C4-2B (cell line): ENCODE measurements at regions not wholly inside any gene's neighbourhood (a gene's known extent, or its start where the extent isn't known, plus 50 kb on each side); places are given as distances from the start of the nearest gene placed in this dataset.
"Not testable (repeated sequence)": the region's sequence is repeated elsewhere in the genome, so short reads cannot be mapped to it uniquely, and the experiment has no call there.

Experiments
- H3K27ac ChIP-seq: fragments of 450-650 bp; 2 replicates; pipeline ENCODE4 v1.5.1; 2017
- ZFX ChIP-seq: fragments of 450-650 bp; IDR thresholded peaks from 2 replicates; pipeline ENCODE4 v1.6.1; 2017
- TF ChIP-seq, protein P1 (sequence below): fragments of 450-650 bp; conservative IDR thresholded peaks from 2 replicates; pipeline ENCODE4 v1.5.1; 2017; ENCODE audit warnings: mild to moderate bottlenecking

- no peak for TF ChIP-seq ZFX
- TF ChIP-seq, protein P1, sequence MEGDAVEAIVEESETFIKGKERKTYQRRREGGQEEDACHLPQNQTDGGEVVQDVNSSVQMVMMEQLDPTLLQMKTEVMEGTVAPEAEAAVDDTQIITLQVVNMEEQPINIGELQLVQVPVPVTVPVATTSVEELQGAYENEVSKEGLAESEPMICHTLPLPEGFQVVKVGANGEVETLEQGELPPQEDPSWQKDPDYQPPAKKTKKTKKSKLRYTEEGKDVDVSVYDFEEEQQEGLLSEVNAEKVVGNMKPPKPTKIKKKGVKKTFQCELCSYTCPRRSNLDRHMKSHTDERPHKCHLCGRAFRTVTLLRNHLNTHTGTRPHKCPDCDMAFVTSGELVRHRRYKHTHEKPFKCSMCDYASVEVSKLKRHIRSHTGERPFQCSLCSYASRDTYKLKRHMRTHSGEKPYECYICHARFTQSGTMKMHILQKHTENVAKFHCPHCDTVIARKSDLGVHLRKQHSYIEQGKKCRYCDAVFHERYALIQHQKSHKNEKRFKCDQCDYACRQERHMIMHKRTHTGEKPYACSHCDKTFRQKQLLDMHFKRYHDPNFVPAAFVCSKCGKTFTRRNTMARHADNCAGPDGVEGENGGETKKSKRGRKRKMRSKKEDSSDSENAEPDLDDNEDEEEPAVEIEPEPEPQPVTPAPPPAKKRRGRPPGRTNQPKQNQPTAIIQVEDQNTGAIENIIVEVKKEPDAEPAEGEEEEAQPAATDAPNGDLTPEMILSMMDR: no peak
- no peak overlapping the region for H3K27ac ChIP-seq
These were observed 147.8 kb downstream of the DEFB131A start for GRCh38 chr4:9592010-9592409.

GRCh38 chr4:9594948-9595347 is 150.7 kb downstream of the DEFB131A start:
- TF ChIP-seq ZFX: no peak
- TF ChIP-seq, protein P1: no peak
- H3K27ac ChIP-seq: no peak overlapping the region

GRCh38 chr4:9595531-9595930 is 151.3 kb downstream of the DEFB131A start:
- not testable (repeated sequence) for H3K27ac ChIP-seq

DNA sequence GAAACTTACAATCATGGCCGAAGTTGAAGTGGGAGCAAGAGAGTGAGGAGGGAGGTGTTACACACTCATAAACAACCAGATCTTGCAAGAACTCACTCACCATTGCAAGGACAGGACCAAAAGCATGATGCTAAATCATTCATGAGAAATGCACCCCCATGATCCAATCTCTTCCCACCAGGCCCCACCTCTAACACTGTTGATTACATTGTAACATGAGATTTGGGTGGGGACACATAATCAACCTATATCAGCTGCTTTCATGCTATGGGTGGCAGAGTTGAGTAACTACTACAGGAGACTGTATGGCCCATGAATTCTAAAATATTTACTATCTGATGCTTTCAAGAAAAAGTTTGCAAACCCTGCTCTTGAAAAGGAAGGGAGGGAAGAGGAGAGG is 155.1 kb downstream of the DEFB131A start:
- H3K27ac ChIP-seq: no peak overlapping the region
- TF ChIP-seq, protein P1: no peak
- no peak for TF ChIP-seq ZFX

DNA sequence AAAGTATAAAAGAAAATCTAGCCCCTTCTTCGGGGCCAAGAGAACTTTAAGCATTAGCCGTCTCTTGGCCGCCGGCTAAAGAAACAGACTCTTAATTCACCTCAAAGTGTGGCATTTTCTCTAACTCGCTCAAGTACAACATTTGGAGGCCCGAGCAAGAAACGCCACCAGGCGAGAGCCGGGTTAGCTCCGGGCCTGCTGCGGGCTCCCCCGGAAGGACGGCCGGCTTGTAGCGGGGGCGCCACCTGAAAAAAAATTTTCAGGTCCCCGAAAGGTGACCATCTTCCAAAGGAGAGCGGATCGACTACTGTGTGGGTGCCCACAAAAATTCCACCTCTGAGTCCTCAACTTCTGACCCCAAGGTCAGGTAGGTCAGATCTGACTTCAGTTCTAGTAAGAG is 156.0 kb downstream of the DEFB131A start:
- H3K27ac ChIP-seq: no peak overlapping the region
- TF ChIP-seq, protein P1: no peak
- no peak for TF ChIP-seq ZFX

DNA sequence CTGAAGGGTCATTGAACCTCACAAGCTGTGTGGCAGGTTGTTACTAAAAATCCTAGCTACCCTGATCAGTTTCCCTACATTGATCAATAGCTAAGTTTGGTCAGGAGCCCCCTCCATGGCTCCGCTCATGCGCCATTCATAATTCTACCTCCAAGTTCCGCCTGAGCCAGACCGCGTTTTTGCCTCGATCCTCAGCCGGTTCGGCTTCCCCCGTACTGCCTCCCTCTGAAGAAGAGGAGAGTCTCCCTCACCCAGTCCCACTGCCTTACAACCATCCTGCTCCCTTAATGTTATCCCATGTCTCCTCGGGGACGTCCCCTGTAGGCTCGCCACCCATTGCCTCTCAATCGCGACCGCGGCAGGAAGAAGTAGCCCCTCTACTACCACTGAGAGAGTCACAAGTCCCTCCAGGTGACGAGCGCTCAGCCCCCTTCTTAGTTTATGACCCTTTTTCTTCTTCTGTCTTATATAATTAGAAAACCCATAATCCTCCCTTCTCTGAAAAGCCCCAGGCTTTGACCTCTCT is 158.2 kb downstream of the DEFB131A start:
- TF ChIP-seq, protein P1: no peak
- TF ChIP-seq ZFX: no peak
- no peak overlapping the region for H3K27ac ChIP-seq

- not testable (repeated sequence) for H3K27ac ChIP-seq
These were observed 160.0 kb downstream of the DEFB131A start for GRCh38 chr4:9604031-9604892.

- H3K27ac ChIP-seq: not testable (repeated sequence)
These were observed 160.6 kb downstream of the DEFB131A start for GRCh38 chr4:9604893-9605190.

DNA sequence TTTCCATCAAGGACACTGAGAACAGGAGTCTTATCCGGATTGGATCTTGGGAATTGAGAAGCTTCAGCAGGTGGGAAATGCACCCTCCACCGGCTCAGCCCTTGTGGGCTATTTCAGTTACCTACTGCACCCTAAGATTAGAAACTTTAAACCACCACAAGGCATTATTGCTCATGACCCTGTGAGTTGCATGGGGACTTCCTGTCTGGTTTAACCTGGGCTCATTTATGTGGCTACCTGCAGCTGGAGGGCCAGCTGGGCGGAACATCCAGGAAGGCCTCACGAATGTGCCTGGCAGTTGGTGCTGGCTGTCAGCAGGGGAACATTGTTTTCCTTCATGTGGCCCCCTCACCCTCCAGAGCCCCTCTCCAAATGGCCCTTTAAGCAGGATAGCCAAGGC is 164.1 kb downstream of the DEFB131A start:
- TF ChIP-seq, protein P1: no peak
- TF ChIP-seq ZFX: no peak
- H3K27ac ChIP-seq: no peak overlapping the region

DNA sequence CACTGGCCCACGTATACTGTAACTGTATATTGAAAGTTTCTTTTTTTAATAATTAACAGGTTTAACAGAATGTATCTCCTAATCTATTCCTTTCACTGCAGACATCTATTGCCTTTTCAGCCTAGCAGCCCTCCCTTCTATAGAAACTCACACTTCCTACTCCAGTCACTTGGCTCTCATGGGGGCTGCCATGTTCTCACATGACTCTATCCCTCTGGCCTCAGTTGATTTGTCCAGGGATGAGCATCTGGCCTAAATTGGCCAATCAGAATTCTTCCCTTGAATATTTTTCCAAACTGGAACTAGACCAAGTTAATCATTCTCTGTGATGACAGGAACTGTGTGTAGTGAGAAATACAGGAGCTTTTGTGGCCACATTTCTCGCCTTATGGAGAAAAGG is 166.1 kb downstream of the DEFB131A start:
- not testable (repeated sequence) for H3K27ac ChIP-seq
